GM19467 (cell line): ENCODE measurements at regions not wholly inside any gene's neighbourhood (a gene's known extent, or its start where the extent isn't known, plus 50 kb on each side); places are given as distances from the start of the nearest gene placed in this dataset.

Experiments used
- ATAC-seq: cut with Tn5 transposase; IDR thresholded peaks from one replicate; pipeline ENCODE4 v1.9.1; 2021; ENCODE audit warnings: mild to moderate bottlenecking, moderate library complexity; ENCODE audit not compliant: unreplicated experiment

DNA sequence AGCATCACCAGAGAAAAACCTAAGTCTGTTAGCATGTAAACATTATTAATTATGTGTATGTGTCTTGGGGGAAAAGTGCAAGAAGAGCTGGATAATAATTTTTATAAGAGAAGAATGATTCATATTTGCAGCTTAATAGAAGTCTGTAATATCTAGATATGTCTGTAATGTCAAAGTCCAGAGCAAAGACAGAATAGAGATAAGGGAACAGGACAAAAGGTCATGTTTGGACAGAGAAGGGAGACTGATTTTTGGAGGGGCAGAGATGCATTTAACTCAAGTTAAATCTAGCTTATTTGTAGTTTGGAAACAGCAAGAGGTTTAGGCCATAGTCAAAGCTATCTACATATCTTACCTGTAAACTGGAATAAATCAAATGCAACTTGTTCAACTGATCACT is 61.2 kb downstream of the MAGED1 start:
- ATAC-seq = no peak

DNA sequence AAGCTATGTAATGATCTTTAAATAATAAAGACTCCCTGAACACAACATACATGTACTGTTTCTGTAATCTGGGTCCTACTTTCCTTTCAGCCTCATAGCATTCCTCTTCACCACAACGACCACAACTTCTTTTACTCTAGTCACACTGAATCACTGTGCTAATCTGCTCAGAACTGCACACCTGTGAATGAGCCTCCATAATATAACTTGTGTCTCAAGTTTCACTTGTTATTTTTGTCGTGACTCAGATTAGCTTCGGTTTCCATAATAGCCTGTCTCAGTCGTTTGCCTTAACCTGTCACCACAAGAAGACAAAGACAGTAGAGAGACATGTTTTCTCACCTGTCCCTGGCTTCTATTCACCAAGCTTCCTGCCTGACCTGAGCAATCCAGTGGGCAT is 61.8 kb downstream of the MAGED1 start:
- peak; percentile 91 for ATAC-seq

DNA sequence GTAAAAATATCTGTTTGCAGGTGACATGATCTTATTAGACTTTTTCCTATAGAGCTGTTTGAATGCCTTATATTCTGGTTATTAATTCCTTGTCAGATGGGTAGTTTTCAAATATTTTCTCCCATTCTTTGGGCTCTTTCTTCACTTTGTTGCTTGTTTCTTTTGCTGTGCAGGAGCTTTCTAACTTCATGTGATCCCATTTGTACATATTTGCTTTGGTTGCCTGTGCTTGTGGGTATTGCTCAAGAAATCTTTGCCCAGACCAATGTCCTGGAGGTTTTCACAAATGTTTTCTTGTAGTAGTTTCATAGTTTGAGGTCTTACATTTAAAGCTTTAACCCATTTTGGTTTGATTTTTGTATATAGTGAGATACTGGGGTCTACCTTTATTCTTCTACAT is 63.0 kb downstream of the MAGED1 start:
- no peak for ATAC-seq

DNA sequence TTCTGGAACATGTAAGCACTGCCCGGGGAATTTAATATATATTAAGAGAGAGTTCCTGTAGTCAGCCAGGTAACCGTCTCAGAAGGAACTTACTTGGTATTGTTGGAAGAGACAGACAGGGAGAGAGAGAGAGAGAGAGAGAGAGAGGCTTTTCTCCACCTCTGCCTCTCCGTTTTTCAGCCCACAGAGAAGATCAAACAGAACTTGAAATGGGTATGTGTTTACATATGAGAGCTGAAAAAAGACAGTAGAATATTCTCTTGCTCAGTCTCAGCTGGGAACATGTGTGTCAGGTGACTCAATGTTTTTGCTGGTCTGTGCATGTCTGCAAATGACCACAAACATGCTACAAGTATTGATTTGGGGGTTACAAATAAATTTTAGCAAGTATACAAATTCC is 81.9 kb downstream of the MAGED1 start:
- ATAC-seq = no peak

DNA sequence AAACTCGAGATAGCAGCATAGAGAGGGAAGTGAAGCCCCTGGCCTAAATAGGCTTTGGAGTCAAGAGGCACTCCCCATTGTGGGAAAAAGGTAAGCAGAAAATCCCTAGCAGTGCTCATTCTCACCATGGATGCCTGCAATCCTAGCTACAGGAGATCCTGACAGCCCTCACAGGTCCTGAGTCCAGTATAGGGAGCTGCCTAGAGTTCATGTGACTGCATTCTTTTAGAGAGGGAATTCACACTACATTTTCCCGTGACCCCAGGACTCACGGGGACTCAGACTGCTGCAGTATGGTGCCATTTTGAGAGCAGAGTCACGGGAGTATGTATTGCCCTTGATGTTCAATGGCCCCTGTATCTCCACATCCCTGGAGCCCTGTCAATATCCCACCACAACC is 82.4 kb downstream of the MAGED1 start:
- ATAC-seq = no peak

DNA sequence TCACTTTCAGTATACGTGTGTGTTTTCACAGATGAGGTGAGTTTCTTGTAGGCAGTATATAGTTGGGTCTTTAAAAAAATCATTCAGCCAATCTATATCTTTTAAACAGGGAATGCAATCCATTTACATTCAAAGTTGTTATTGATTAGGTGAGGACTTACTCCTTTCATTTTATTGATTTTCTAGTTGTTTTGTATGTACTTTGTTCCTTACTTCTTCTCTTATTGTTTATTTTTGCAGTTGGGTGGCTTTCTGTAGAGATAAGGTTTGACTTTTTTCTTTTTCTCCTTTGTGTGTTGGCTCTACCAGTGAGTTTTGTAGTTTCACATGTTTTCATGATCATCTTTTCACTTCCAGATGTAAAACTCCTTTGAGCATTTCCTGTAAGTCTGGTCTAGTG is 83.1 kb downstream of the MAGED1 start:
- ATAC-seq = no peak
